GM10266 (cell line): ENCODE measurements at regions not wholly inside any gene's neighbourhood (a gene's known extent, or its start where the extent isn't known, plus 50 kb on each side); places are given as distances from the start of the nearest gene placed in this dataset.
"Not testable (repeated sequence)": the region's sequence is repeated elsewhere in the genome, so short reads cannot be mapped to it uniquely, and the experiment has no call there.

Experiments
- DNase-seq: peaks from one replicate; pipeline ENCODE4 v3.0.0; 2012; ENCODE audit errors: extremely low spot score
- CTCF ChIP-seq: IDR thresholded peaks from 2 replicates; pipeline ENCODE4 v1.5.1; 2012; ENCODE audit warnings: mild to moderate bottlenecking, low read depth; ENCODE audit not compliant: control insufficient read depth, insufficient read depth; ENCODE audit errors: missing control alignments

GRCh38 chr12:47362126-47362705 lies 282.5 kb upstream of the AMIGO2 start:
- no peak for TF ChIP-seq CTCF
- DNase-seq, result no peak

GRCh38 chr12:47361389-47362021 lies 281.7 kb upstream of the AMIGO2 start:
- TF ChIP-seq CTCF, result peak; percentile 25
- peak; percentile 22 for DNase-seq

GRCh38 chr12:47360771-47361388 lies 281.1 kb upstream of the AMIGO2 start:
- no peak for TF ChIP-seq CTCF
- DNase-seq, result no peak

- TF ChIP-seq CTCF, result no peak
- DNase-seq, result no peak
These were observed 280.3 kb upstream of the AMIGO2 start for GRCh38 chr12:47360093-47360480.

GRCh38 chr12:47359310-47360092 lies 279.7 kb upstream of the AMIGO2 start:
- no peak for DNase-seq
- TF ChIP-seq CTCF, result no peak

- DNase-seq, result not testable (repeated sequence)
These were observed 277.2 kb upstream of the AMIGO2 start for GRCh38 chr12:47357006-47357405.

GRCh38 chr12:47356129-47356700 lies 276.5 kb upstream of the AMIGO2 start:
- TF ChIP-seq CTCF, result no peak
- DNase-seq, result peak; percentile 46
